Gastroesophageal sphincter (tissue), 3 donors: ENCODE measurements at regions not wholly inside any gene's neighbourhood (a gene's known extent, or its start where the extent isn't known, plus 50 kb on each side); places are given as distances from the start of the nearest gene placed in this dataset.

Experiments
- POLR2AphosphoS5 ChIP-seq: sonication (generic); formaldehyde crosslinking; IDR thresholded peaks from one replicate; pipeline ENCODE4 v1.6.1; 2017; ENCODE audit warnings: antibody characterized with exemption
- TF ChIP-seq, protein P1 (sequence below), 4 experiments: fragments of 200-600 bp in 2 of 4; fragments of 450-650 bp in 2 of 4; sonication (generic) in 1 of 4; IDR thresholded peaks; one replicate each; pipeline ENCODE4 v1.5.1; 2017 to 2019; ENCODE audit warnings: antibody characterized with exemption in 4 of 4, mild to moderate bottlenecking in 2 of 4, moderate library complexity in 2 of 4

DNA sequence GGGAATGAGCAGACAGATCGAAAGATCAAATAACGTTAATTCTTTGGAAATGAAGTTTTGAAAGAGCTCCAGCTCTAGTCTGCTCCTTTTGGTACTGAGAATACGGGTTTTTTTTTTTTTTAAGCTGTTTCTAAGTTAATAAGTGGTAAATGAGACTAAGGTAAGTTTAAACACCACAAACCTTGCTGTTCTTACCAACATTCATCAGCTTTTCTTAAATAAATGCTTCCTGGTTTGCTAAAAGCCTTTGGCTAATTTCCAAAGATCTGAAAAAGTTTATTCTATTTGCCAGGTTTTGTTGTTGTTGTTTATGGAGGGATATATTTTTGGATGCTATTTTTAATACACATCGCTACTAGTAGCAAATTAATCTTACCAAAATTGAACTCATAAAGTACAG is 55.1 kb upstream of the STXBP5 start:
- TF ChIP-seq POLR2AphosphoS5, result no peak
- TF ChIP-seq, protein P1, sequence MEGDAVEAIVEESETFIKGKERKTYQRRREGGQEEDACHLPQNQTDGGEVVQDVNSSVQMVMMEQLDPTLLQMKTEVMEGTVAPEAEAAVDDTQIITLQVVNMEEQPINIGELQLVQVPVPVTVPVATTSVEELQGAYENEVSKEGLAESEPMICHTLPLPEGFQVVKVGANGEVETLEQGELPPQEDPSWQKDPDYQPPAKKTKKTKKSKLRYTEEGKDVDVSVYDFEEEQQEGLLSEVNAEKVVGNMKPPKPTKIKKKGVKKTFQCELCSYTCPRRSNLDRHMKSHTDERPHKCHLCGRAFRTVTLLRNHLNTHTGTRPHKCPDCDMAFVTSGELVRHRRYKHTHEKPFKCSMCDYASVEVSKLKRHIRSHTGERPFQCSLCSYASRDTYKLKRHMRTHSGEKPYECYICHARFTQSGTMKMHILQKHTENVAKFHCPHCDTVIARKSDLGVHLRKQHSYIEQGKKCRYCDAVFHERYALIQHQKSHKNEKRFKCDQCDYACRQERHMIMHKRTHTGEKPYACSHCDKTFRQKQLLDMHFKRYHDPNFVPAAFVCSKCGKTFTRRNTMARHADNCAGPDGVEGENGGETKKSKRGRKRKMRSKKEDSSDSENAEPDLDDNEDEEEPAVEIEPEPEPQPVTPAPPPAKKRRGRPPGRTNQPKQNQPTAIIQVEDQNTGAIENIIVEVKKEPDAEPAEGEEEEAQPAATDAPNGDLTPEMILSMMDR (IDR thresholded peaks at IDR 0.05), result no peak
